HS-5 (cell line): ENCODE measurements at regions not wholly inside any gene's neighbourhood (a gene's known extent, or its start where the extent isn't known, plus 50 kb on each side); places are given as distances from the start of the nearest gene placed in this dataset.
A peak's percentile ranks its signal among the peaks of the same experiment; 100 is the strongest.

Experiments used
- DNase-seq: peaks from one replicate; pipeline ENCODE4 v3.0.0-alpha.2; 2012; ENCODE audit warnings: low read depth

GRCh38 chr10:113326160-113327111 is 226.4 kb upstream of the HABP2 start:
- DNase-seq: peak; percentile 84

- peak; percentile 68 for DNase-seq
These were observed 223.7 kb upstream of the HABP2 start for GRCh38 chr10:113329121-113329596.

GRCh38 chr10:113331961-113332360 is 220.9 kb upstream of the HABP2 start:
- DNase-seq: no peak

GRCh38 chr10:113333313-113333712 is 219.5 kb upstream of the HABP2 start:
- no peak for DNase-seq

DNA sequence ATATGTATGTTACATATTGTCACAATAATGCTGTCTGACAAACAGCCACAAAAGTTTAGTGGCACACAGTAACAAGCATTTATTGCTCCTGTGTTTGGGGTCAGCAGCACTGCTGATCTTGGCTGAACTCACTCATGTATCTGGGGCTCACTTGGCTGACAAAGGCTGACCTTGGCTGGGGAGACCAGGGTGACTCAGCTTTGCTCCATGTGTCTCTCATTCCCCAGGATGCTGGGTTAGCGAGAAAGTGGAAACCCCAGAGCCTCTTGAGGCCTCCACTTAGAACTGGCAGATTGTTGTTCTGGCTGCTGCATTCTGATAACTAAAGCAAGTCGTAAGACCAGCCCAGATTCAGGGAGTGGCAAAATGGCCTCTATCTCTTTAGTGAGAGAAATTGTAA is 217.3 kb upstream of the HABP2 start:
- no peak for DNase-seq

- DNase-seq: no peak
These were observed 216.2 kb upstream of the HABP2 start for GRCh38 chr10:113336549-113337130.

DNA sequence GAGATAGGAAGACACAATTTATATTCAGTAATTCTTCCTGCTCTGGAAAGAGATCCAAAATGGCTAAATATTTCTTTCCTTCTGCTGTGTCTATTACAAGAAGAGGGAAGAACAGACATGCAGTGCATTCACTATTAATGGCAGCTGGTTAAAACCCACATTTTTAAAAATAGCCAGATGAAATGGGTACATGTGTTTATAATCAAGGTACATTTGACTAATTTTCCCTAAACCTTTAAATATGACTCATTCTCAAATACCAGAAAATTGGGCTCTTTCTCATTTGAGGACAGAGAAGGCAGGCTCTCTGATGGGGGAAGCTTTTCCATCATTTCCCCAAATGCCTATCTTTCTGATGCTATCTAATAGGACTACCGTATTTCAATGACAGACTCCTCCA is 215.7 kb upstream of the HABP2 start:
- DNase-seq: no peak

- no peak for DNase-seq
These were observed 213.7 kb upstream of the HABP2 start for GRCh38 chr10:113339121-113339520.

GRCh38 chr10:113340282-113340681 is 212.6 kb upstream of the HABP2 start:
- no peak for DNase-seq

DNA sequence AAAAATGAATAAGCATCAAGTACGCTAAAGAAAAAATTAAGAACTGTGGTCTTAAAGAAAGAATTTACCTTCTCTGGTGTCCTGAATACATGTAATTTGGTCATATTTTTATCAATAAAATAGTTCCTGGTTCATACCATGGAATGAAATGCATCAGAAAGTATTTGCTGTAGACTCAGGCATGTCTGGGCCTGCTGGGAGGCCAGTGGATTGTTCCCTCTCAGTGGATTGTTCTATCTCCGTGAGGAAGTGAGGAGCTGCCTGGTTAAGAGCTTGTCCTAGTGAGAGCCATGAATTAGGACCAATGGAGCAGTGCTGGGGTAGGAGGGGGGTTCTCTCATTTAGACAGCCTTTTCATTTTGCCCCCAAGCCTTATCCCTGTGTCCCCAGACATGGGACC is 211.7 kb upstream of the HABP2 start:
- no peak for DNase-seq

DNA sequence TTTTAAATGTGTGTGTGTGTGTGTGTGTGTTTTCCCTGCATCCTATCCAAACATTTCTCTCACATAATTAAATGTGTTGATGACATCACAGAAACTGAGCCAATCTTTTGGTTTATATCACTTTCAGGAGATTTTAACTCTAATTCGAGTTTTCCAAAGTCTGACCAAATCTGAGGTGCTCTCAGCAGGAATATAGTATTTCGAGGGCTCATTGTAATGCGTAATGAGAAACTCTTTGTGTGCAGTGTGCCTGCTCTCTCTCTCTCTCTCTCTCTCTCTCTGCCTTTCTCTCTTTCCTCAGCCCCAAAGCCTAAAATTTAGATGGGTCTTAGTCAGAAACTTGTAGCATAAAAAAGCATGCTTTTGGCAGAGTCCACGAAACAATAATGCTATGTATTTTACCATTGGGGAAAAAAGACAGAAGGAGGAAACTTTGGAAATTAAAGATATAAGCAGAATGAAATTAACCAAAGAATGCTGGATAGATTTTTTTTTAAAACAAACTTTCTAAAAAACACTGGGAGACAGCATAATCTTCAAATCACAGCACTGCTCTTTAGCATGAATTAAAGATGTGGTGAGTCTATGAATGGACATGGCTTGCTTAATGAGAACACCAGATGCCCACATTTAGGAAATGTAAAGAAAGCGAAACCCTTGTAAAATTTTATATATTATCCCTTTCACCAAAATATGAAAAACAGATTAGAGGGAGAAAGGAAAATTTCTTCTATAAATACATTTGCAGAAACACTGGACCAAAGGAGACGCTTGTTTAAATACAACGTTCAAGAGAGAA is 206.8 kb upstream of the HABP2 start:
- no peak for DNase-seq

GRCh38 chr10:113347508-113347907 is 205.3 kb upstream of the HABP2 start:
- DNase-seq: no peak

GRCh38 chr10:113348694-113349093 is 204.2 kb upstream of the HABP2 start:
- DNase-seq: no peak

DNA sequence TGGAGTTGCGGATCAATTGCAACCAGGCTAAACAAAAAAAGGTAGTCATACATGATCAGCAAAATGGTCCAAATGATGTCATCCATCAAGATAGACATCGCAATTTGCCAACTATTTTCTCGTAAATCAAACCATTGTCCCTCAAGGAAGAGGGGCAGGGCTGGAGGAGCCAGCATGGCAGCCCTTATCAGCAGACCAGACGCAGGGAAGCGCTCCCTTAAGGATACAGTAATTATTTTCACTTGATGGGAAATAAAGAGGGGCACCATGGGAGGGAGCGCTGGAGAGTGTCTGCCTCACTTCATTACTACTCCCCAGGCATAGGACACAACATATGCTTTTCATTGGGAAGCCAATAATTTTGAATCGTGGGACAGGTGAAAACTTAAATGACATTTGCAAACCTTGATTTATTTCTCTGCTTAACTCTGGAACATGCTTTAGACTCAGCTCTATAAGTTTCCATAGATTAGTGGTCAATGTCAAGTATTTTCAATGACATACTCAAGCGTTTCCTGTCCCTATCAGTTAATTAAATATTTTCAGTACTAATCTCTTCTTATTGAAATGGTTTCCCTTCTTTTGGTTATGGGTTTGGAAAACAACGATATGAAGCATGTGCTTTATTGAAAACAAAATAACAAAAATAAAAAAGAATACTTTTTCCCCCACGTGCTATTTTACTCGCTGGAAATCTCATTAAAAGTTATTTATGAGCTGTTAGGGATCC is 202.4 kb upstream of the HABP2 start:
- no peak for DNase-seq

GRCh38 chr10:113354711-113355110 is 198.1 kb upstream of the HABP2 start:
- DNase-seq: no peak

DNA sequence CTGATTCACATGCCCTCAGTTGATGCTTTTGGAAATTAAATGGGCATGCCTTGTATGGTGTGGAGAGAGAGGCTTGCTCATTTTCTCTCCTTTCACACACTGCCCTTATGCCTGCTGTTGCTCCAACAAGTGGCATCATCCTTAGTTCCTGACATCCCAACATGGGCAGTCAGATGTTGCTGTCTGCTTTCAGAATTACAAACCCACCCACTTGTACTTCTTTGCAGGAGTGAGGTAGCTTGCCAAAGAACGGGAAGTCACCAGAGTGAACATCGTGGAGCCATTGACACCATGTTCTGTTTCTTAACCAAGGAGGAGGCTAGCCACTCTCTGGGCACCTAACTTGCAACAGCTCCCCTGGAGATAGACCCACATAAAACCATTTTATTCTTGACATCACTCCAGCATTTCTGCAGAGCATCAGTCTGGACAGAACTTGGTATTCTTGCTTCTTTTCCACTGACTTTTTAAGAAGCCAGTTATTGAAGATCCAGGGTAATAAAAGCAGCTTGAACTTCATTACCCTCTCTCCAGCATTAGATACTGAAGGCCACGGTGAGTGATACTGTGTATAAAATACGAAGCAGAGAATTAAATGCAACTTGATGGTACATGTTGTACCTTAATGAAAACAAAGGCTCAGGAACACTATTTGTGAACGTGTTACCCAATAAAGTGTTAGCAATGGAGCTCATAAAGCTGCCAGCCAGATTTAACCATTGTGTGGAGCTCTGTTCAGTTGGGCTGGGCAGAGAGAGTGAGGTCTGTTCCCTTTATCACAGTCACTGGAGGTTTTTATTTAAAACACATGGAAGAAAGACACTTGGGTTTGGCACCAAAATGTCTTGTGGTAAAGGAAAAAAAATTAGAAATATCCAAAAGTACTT is 195.8 kb upstream of the HABP2 start:
- no peak for DNase-seq

- no peak for DNase-seq
These were observed 195.1 kb upstream of the HABP2 start for GRCh38 chr10:113357681-113358300.

DNA sequence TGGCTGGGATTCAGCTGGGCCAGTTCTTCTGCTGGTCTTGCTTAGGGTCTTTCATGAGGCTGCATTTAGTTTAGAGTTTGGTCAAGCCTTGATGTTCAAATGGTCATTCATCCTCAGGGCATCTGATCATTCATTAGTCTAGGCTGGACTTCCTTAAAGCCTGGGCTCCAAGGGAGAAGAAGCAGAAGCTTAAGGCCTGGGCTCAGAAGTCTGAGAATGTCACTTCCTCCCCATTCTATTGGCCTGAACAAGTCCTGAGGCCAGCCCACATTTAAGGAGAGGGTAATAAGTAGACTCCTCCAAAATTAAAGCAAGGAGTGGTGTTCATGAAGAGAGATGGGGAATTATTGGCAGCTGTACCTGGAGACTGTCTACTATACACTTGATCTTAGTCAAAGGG is 193.2 kb upstream of the HABP2 start:
- DNase-seq: no peak

DNA sequence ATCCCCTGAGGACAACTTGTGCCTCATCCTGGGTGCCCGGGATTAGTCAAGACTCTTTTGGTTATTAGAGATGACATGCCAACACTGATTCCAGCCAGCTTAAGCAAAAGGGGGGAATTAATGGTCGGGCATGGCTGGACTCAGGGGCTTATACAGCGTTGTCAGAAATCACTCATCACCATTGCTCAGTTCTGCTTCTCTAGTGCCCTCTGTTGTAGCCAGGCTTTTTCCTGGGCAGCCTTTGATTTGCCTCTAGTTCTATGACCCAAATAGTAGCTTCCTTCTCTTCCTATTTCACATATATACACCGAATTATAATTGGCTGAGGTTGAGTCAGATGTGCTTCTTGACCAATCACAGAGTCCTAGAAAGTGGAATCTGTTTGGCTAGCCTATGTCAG is 192.0 kb upstream of the HABP2 start:
- no peak for DNase-seq

DNA sequence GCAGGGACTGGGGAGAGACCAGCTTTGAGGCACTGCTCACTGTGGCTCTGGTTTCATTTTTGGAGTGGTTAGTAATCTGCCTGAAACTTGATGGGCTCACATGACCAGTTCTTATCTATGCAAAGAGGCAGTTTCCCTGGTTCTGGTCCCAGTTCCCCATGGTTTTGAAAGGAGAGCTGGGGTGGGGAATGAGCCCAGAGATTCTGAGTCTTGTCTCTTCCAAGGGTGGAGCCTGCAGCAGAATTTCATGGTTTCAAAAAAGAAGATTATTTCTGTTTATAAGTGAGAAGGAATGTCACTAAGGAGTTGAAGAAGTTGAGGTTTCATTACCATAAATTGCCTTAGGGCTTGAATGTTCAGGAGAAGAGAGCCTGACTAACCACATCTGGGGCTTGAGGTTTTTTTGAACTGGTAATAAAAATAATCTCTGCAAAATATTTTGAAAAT is 190.2 kb upstream of the HABP2 start:
- DNase-seq: no peak
